Mesodermal cell (in vitro differentiated cells): ENCODE measurements at regions not wholly inside any gene's neighbourhood (a gene's known extent, or its start where the extent isn't known, plus 50 kb on each side); places are given as distances from the start of the nearest gene placed in this dataset.

Experiments
- H3K27ac ChIP-seq: 2 replicates; pipeline ENCODE4 v1.7.0; 2013; ENCODE audit warnings: mild to moderate bottlenecking, low read depth, low read length, moderate library complexity; ENCODE audit not compliant: severe bottlenecking
- H3K36me3 ChIP-seq: 2 replicates; pipeline ENCODE4 v1.7.1; 2013; ENCODE audit warnings: mild to moderate bottlenecking, low read length, moderate library complexity; ENCODE audit not compliant: control insufficient read depth, insufficient read depth
- H3K4me1 ChIP-seq: one replicate; pipeline ENCODE4 v1.7.1; 2013; ENCODE audit warnings: mild to moderate bottlenecking, low read length; ENCODE audit not compliant: insufficient read depth, control insufficient read depth, poor library complexity, severe bottlenecking
- H3K4me3 ChIP-seq: 2 replicates; pipeline ENCODE4 v1.7.0; 2013; ENCODE audit warnings: low read length, control low read depth, mild to moderate bottlenecking; ENCODE audit not compliant: insufficient read depth, poor library complexity, severe bottlenecking; ENCODE audit errors: extremely low read depth
- H3K9me3 ChIP-seq: 2 replicates; pipeline ENCODE4 v1.7.1; 2013; ENCODE audit warnings: mild to moderate bottlenecking, low read length, moderate library complexity; ENCODE audit not compliant: control insufficient read depth
- WGBS, 2 experiments: methylation state at CpG; one replicate each; pipeline ENCODE4 v1.1.5; 2013; ENCODE audit warnings: missing lambda C conversion rate in 2 of 2; ENCODE audit not compliant: insufficient coverage in 2 of 2; 5-methylcytosine and 5-hydroxymethylcytosine counted together

GRCh38 chr13:79674765-79675515 is 194.0 kb downstream of the NDFIP2 start:
- WGBS, 2 experiments: 96 to 100% methylated on average over 4 to 5 of the region's 5 CpGs
- H3K9me3 ChIP-seq: no peaks in the 10 kb centered on the region
- H3K4me1 ChIP-seq: peaks cover 13% of the 10 kb centered on the region
- H3K27ac ChIP-seq: no peak overlapping the region
- H3K36me3 ChIP-seq: no peaks in the 10 kb centered on the region
- H3K4me3 ChIP-seq: no peak overlapping the region

GRCh38 chr13:79673993-79674377 is 193.0 kb downstream of the NDFIP2 start:
- no CpG with 5 or more reads among the region's 1 CpG for WGBS, 2 experiments
- H3K27ac ChIP-seq: no peak overlapping the region
- H3K36me3 ChIP-seq: no peaks in the 10 kb centered on the region
- H3K4me1 ChIP-seq: peaks cover 11% of the 10 kb centered on the region
- no peak overlapping the region for H3K4me3 ChIP-seq
- no peaks in the 10 kb centered on the region for H3K9me3 ChIP-seq

DNA sequence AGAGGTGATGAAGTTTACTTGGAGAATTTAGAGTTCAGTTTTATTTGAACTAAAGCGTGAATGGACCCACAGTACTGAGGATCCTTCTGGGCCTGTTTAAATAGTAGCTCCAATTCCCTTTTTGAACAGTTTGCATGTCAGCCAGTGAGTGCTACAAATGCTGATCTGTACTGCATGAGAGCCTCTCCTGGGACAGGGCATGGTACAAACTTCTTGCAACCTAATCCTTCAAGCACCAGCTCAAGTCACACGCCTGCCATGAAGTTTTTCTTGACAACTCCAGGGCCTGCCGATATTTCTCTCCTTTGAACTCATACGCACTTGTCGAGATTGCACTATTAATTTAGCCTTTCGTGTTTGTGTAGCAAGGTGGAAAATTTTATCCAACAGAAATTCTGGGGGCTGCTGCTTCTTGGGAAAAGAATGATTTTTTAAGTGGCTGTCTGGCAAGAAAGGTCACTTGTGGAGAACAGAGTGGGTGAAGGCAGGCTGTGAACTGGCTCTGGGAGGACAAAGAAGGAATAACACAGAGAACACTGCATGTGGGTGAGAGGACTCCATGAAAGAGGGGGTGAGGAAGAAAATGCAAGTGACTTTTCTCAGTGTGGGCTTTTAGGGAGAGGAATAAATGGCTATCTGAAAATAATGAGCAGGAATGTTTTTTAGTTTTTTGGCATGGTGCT is 192.5 kb downstream of the NDFIP2 start:
- peak overlapping the region; percentile 48 for H3K27ac ChIP-seq

DNA sequence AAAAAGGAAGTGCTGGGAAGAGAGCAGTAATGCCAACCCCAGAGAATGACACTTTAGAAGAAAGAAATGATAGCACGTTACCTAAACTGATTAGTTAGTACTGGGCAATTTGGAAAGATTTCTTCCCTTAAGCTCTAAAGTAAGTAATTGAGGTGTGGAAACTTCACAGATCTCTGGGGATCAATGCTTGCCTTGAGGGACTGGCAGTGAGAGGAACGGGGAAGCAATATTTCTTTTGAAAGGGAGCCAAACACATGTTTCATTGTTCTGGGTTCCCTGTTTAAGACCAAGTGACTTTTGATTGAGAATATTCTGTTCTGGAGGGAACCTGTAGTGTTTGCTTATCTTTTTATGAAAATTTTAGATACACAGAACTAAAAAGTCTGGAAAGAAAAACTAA is 190.5 kb downstream of the NDFIP2 start:
- WGBS, 2 experiments: 90% methylated on average over 2 of the region's 2 CpGs; no CpG with 5 or more reads in 1 of the 2 experiments
- H3K4me3 ChIP-seq: no peak overlapping the region

More for the DNA sequence above, 192.5 kb downstream of the NDFIP2 start:
- Histone ChIP-seq H3K4me3 (no peak overlapping the region), H3K4me1 (peaks cover 6% of the 10 kb centered on the region), H3K36me3 (no peaks in the 10 kb centered on the region), H3K9me3 (no peaks in the 10 kb centered on the region)
- WGBS, 2 experiments: 82 to 94% methylated on average over 5 to 6 of the region's 6 CpGs

DNA sequence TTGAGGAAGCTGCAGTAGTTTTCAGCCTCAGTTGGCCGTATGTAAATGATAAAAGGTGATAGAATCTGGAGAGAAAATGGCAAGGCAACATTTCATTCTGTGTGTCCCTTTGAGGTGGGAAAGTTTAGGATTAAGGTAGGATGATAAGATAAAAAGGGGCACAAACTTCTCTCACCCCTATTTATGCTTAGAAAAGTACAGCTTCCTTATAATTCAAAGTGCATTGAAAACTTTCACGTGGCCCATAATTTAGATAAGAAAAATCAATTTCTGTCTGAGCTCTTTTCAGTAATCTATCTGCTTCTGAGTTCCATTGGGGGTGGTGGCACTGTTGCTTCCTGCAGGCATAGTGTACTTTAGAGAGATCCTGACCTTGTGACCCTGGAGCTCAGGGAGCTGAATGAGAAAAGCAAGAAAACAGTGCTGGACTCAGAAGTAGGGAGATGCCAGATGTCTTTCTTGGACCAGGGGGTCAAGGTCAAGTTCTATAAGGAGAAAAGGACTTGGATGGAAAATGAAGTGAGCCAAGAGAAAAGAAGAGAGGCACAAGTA is 187.3 kb downstream of the NDFIP2 start:
- H3K4me1 ChIP-seq: no peaks in the 10 kb centered on the region
- H3K36me3 ChIP-seq: no peaks in the 10 kb centered on the region
- H3K27ac ChIP-seq: no peak overlapping the region
- no peak overlapping the region for H3K4me3 ChIP-seq
- no peaks in the 10 kb centered on the region for H3K9me3 ChIP-seq
- 75 to 83% methylated on average over 1 of the region's 2 CpGs for WGBS, 2 experiments

More for the DNA sequence above, 190.5 kb downstream of the NDFIP2 start:
- no peaks in the 10 kb centered on the region for H3K36me3 ChIP-seq
- H3K27ac ChIP-seq: no peak overlapping the region
- no peaks in the 10 kb centered on the region for H3K9me3 ChIP-seq
- no peaks in the 10 kb centered on the region for H3K4me1 ChIP-seq

- no peak overlapping the region for H3K4me3 ChIP-seq
- H3K36me3 ChIP-seq: no peaks in the 10 kb centered on the region
- H3K4me1 ChIP-seq: no peaks in the 10 kb centered on the region
- H3K9me3 ChIP-seq: no peaks in the 10 kb centered on the region
- no peak overlapping the region for H3K27ac ChIP-seq
- 67 to 71% methylated on average over 1 of the region's 2 CpGs for WGBS, 2 experiments
Observed at GRCh38 chr13:79667771-79668170, 186.8 kb downstream of the NDFIP2 start.

- Histone ChIP-seq H3K4me1 (peaks cover 5% of the 10 kb centered on the region), H3K36me3 (no peaks in the 10 kb centered on the region), H3K27ac (no peak overlapping the region), H3K9me3 (no peaks in the 10 kb centered on the region), H3K4me3 (no peak overlapping the region)
- WGBS, 2 experiments: 100% methylated on average over 1 to 6 of the region's 6 CpGs
Observed at GRCh38 chr13:79663977-79664636, 183.2 kb downstream of the NDFIP2 start.

DNA sequence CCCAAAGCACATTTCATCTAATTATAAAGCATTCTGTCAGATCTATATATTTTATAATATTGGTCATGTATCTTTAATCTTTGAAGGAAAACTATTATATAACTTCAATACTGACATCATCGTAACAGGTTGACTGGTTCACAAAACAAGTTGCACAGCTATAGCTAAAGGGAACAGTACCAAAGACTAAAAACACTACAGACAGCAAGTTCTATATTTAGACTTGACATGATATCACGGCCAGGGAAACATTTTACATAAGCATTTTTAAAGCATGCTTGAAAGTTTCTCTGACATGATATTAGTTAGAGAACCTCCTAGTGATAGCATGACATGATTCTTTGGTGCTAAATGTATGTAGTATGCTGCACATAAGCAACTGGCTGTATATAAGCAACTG is 182.5 kb downstream of the NDFIP2 start:
- 80 to 100% methylated on average over 1 of the region's 2 CpGs for WGBS, 2 experiments

GRCh38 chr13:79662882-79663281 is 181.9 kb downstream of the NDFIP2 start:
- peaks cover 14% of the 10 kb centered on the region for H3K4me1 ChIP-seq
- no peak overlapping the region for H3K27ac ChIP-seq
- no CpG with 5 or more reads among the region's 3 CpGs for WGBS, 2 experiments
- no peak overlapping the region for H3K4me3 ChIP-seq
- no peaks in the 10 kb centered on the region for H3K9me3 ChIP-seq
- H3K36me3 ChIP-seq: no peaks in the 10 kb centered on the region

More for the DNA sequence above, 182.5 kb downstream of the NDFIP2 start:
- H3K9me3 ChIP-seq: no peaks in the 10 kb centered on the region
- H3K4me1 ChIP-seq: peaks cover 11% of the 10 kb centered on the region
- no peak overlapping the region for H3K27ac ChIP-seq
- no peaks in the 10 kb centered on the region for H3K36me3 ChIP-seq
- H3K4me3 ChIP-seq: no peak overlapping the region

DNA sequence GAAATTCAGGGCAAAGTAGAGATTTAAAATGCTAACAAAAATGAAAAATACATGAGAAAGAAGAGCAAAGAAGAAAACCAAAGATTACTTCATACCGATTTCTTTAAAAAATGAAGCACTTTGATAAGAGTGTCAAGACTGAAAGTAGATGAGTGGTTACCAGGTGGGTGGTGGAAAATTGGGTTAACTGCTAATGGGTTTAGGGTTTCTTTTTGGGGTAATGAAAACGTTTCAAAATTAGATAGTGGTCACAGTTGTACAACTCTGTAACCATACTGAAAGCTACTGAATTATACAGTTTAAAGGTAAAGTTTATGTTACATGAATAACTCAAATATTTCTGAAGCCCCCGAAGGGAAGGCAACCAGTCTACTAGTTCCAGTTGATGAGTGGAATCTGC is 179.4 kb downstream of the NDFIP2 start:
- Histone ChIP-seq H3K4me1 (peaks cover 14% of the 10 kb centered on the region), H3K27ac (peak overlapping the region; percentile 91), H3K4me3 (no peak overlapping the region), H3K9me3 (no peaks in the 10 kb centered on the region), H3K36me3 (no peaks in the 10 kb centered on the region)
- 88 to 100% methylated on average over 1 of the region's 3 CpGs for WGBS, 2 experiments
